Parathyroid adenoma (tissue), 2 donors: ENCODE measurements at regions not wholly inside any gene's neighbourhood (a gene's known extent, or its start where the extent isn't known, plus 50 kb on each side); places are given as distances from the start of the nearest gene placed in this dataset.

Experiments used
- H2AFZ ChIP-seq: fragments of 300-600 bp; sonication (generic); one replicate; pipeline ENCODE4 v1.7.0; 2017; ENCODE audit warnings: antibody characterized with exemption, mild to moderate bottlenecking
- H3K27ac ChIP-seq: fragments of 300-600 bp; sonication (generic); one replicate; pipeline ENCODE4 v1.7.0; 2017
- H3K27me3 ChIP-seq: fragments of 300-600 bp; sonication (generic); one replicate; pipeline ENCODE4 v1.7.0; 2017; ENCODE audit warnings: low read length; ENCODE audit not compliant: control insufficient read depth, insufficient read depth
- H3K36me3 ChIP-seq: fragments of 300-600 bp; sonication (generic); one replicate; pipeline ENCODE4 v1.7.0; 2017; ENCODE audit warnings: low read length; ENCODE audit not compliant: control insufficient read depth, insufficient read depth
- H3K4me1 ChIP-seq: fragments of 300-600 bp; sonication (generic); one replicate; pipeline ENCODE4 v1.7.0; 2017; ENCODE audit warnings: control low read depth
- H3K4me2 ChIP-seq: fragments of 300-600 bp; sonication (generic); one replicate; pipeline ENCODE4 v1.7.0; 2017; ENCODE audit warnings: low read length
- H3K4me3 ChIP-seq: fragments of 300-600 bp; sonication (generic); one replicate; pipeline ENCODE4 v1.7.0; 2017; ENCODE audit warnings: low read depth, low read length
- H3K79me2 ChIP-seq: fragments of 300-600 bp; sonication (generic); one replicate; pipeline ENCODE4 v1.7.0; 2017; ENCODE audit warnings: control low read depth
- H3K9ac ChIP-seq: fragments of 300-600 bp; sonication (generic); one replicate; pipeline ENCODE4 v1.7.0; 2017; ENCODE audit warnings: mild to moderate bottlenecking
- H3K9me3 ChIP-seq: fragments of 300-600 bp; sonication (generic); one replicate; pipeline ENCODE4 v1.7.0; 2017; ENCODE audit warnings: low read length; ENCODE audit not compliant: control insufficient read depth
- TF ChIP-seq, protein P1 (sequence below): fragments of 300-600 bp; sonication (generic); IDR thresholded peaks from one replicate; pipeline ENCODE4 v1.7.0; 2017; ENCODE audit warnings: antibody characterized with exemption, mild to moderate bottlenecking
- donor health status: primary hyperparathyroidism.

DNA sequence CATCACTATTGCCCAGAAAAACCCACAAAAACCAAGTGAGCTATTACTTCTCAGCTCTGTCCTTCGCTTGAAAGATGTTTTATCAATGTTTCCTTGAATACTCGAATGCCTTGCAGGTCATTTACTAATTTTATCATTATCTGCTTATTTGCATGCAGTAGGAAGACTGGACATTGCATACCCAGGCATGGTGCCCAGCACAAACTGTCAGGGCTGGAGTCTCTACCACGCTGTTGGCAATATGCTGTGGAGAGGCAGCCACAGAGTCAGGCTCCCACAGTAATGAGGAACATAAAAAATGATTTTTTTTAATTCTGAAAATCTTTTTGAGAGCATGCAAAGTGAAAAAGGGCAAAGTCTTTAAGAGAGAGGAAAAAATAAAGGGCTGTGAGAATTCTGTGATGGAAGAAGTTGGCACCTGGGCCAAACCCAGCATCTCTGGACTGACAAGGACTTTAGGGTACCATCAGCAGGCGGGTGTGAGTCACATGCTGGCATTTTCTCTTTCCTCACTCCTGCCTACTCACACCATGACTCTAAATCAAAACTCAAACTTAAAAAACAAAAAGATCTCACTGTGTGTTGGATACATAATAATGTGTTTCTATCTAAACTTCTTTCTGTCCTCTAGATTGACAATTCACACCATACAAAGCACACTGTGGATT lies 709.8 kb upstream of the FANCL start:
- Histone ChIP-seq H3K4me3 (no peak overlapping the region), H3K9me3 (no peaks in the 10 kb centered on the region), H3K4me2 (no peak overlapping the region), H3K27ac (no peak overlapping the region), H3K4me1 (no peaks in the 10 kb centered on the region), H2AFZ (no peak overlapping the region), H3K79me2 (no peaks in the 10 kb centered on the region), H3K27me3 (no peaks in the 10 kb centered on the region), H3K9ac (no peak overlapping the region), H3K36me3 (no peaks in the 10 kb centered on the region)
- TF ChIP-seq, protein P1, sequence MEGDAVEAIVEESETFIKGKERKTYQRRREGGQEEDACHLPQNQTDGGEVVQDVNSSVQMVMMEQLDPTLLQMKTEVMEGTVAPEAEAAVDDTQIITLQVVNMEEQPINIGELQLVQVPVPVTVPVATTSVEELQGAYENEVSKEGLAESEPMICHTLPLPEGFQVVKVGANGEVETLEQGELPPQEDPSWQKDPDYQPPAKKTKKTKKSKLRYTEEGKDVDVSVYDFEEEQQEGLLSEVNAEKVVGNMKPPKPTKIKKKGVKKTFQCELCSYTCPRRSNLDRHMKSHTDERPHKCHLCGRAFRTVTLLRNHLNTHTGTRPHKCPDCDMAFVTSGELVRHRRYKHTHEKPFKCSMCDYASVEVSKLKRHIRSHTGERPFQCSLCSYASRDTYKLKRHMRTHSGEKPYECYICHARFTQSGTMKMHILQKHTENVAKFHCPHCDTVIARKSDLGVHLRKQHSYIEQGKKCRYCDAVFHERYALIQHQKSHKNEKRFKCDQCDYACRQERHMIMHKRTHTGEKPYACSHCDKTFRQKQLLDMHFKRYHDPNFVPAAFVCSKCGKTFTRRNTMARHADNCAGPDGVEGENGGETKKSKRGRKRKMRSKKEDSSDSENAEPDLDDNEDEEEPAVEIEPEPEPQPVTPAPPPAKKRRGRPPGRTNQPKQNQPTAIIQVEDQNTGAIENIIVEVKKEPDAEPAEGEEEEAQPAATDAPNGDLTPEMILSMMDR: no peak

DNA sequence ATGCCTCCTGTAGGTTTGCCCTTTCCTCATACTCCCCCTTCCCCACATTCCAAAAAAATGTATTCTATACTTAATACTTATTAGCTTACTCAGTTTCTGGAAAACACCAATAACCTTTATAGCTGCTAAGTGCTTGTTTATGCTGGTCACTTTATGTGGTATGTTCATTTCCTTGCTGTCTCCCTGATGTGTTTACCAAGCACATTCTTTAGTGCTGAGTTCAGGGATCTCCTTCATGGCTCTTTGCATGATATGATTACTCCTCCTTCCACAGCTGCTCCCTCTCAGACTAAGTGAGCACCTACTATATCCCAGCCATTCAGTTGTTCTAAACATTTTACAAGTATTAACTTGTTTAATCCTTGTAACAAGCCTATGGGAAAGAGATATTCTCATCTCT lies 698.3 kb upstream of the FANCL start:
- H3K9ac ChIP-seq: no peak overlapping the region
- no peaks in the 10 kb centered on the region for H3K27me3 ChIP-seq
- H3K4me3 ChIP-seq: no peak overlapping the region
- H2AFZ ChIP-seq: no peak overlapping the region
- H3K36me3 ChIP-seq: no peaks in the 10 kb centered on the region
- no peak overlapping the region for H3K4me2 ChIP-seq
- no peaks in the 10 kb centered on the region for H3K4me1 ChIP-seq
- TF ChIP-seq, protein P1: no peak
- no peaks in the 10 kb centered on the region for H3K79me2 ChIP-seq
- no peak overlapping the region for H3K27ac ChIP-seq
- no peaks in the 10 kb centered on the region for H3K9me3 ChIP-seq

DNA sequence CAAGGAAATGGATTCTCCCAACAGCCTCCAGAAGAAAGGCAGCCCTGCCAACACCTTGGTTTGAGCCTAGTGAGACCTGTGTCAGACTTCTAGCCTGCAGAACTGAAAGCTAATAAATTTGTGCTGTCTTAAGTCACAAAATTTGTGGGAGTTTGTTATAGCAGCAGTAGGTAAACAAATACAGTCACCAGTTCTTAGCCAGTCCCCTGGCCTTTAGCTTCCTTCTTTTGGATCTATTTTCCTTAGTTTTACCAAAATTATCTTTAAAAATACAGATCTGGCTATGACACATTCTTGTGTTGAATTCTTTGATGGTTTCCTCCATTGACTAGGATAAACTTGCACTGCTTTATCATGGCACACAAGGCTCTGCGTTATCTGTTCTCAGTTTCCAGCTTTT lies 697.9 kb upstream of the FANCL start:
- TF ChIP-seq, protein P1: no peak
- no peak overlapping the region for H3K4me3 ChIP-seq
- H3K79me2 ChIP-seq: no peaks in the 10 kb centered on the region
- no peaks in the 10 kb centered on the region for H3K4me1 ChIP-seq
- H3K27me3 ChIP-seq: no peaks in the 10 kb centered on the region
- H3K4me2 ChIP-seq: no peak overlapping the region
- H3K9me3 ChIP-seq: no peaks in the 10 kb centered on the region
- H3K27ac ChIP-seq: no peak overlapping the region
- H3K9ac ChIP-seq: no peak overlapping the region
- H2AFZ ChIP-seq: no peak overlapping the region
- no peaks in the 10 kb centered on the region for H3K36me3 ChIP-seq

DNA sequence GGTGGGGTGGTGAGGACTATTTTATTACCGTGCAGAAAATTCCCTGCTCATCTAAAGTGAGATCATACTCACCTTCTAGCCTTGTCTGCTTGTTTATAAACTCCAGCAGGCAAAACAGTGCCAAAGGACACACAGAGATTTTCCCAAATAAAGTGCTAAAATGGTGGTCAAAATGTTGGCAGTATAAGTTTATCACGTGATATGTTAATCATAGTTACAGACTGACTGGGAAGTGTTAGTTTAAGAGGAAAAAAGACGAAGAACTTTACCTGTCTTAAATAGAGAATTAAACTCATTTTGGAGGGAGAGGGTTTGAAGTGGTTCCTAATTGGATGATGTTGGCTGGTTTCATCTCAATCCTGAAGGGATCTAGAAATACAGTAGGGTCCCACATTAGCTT lies 691.7 kb upstream of the FANCL start:
- TF ChIP-seq, protein P1: no peak
- Histone ChIP-seq H3K36me3 (no peaks in the 10 kb centered on the region), H3K9me3 (no peaks in the 10 kb centered on the region)

DNA sequence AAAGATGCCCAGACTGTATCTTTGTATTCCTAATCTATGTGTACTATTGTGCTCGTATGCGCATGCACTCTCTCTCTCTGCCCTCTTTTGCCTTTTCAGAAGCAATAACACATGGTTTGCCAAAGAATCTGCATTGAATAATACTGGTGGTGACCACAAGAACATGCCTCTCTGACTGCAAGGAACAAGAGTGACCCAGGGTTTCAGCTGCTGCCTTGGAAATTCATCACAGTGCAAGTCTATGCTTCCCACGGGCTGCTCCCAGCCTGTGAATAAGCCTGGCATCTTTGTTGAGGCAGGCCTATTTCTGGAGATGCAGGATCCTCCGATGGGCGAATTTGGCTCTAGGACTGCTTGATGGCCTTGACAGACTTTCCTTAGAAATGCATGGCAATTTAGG lies 689.4 kb upstream of the FANCL start:
- H3K27me3 ChIP-seq: no peaks in the 10 kb centered on the region

More for the DNA sequence above, 691.7 kb upstream of the FANCL start:
- Histone ChIP-seq H3K79me2 (no peaks in the 10 kb centered on the region), H3K9ac (no peak overlapping the region), H2AFZ (no peak overlapping the region), H3K4me3 (no peak overlapping the region), H3K27ac (no peak overlapping the region), H3K27me3 (no peaks in the 10 kb centered on the region), H3K4me2 (no peak overlapping the region), H3K4me1 (no peaks in the 10 kb centered on the region)

More for the DNA sequence above, 689.4 kb upstream of the FANCL start:
- Histone ChIP-seq H3K27ac (no peak overlapping the region), H3K79me2 (no peaks in the 10 kb centered on the region), H2AFZ (no peak overlapping the region), H3K36me3 (no peaks in the 10 kb centered on the region), H3K9me3 (no peaks in the 10 kb centered on the region), H3K4me3 (no peak overlapping the region), H3K9ac (no peak overlapping the region), H3K4me1 (no peaks in the 10 kb centered on the region), H3K4me2 (no peak overlapping the region)
- TF ChIP-seq, protein P1: no peak
